GM19455 (cell line): ENCODE measurements at regions not wholly inside any gene's neighbourhood (a gene's known extent, or its start where the extent isn't known, plus 50 kb on each side); places are given as distances from the start of the nearest gene placed in this dataset.
"Not testable (repeated sequence)": the region's sequence is repeated elsewhere in the genome, so short reads cannot be mapped to it uniquely, and the experiment has no call there.

Experiments used
- ATAC-seq: cut with Tn5 transposase; IDR thresholded peaks from one replicate; pipeline ENCODE4 v1.9.1; 2021; ENCODE audit not compliant: unreplicated experiment

DNA sequence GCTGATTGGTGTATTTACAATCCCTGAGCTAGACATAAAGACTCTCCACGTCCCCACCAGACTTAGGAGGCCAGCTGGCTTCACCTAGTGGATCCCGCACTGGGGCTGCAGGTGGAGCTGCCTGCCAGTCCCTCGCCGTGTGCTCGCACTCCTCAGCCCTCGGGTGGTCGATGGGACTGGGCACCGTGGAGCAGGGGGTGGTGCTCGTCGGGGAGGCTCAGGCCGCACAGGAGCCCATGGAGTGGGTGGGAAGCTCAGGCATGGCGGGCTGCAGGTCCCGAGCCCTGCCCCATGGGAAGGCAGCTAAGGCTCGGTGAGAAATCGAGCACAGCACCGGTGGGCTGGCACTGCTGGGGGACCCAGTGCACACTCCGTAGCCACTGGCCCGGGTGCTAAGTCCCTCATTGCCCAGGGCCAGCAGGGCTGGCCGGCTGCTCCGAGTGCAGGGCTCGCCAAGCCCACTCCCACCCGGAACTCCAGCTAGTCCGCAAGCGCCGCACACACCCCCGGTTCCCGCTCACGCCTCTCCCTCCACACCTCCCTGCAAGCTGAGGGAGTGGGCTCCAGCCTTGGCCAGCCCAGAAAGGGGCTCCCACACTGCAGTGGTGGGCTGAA lies 1441.2 kb upstream of the ACVR2A start:
- ATAC-seq, result not testable (repeated sequence)

DNA sequence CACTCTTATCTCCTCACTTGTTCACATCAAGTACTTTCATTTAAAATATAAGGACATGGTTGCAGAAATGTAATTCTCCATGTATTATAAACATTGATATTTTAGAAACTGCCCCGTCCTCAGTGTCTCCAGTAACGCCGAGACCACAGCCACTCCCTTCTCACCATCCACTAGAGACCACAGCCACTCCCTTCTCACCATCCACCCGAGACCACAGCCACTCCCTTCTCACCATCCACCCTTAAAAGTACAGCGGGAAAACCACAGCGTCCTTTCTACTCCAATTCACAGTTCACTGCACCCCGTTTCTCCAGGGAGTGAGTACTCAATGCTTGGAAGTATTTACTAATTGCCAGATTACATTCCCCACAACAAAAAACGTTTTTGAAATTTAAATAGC lies 1452.2 kb upstream of the ACVR2A start:
- no peak for ATAC-seq

DNA sequence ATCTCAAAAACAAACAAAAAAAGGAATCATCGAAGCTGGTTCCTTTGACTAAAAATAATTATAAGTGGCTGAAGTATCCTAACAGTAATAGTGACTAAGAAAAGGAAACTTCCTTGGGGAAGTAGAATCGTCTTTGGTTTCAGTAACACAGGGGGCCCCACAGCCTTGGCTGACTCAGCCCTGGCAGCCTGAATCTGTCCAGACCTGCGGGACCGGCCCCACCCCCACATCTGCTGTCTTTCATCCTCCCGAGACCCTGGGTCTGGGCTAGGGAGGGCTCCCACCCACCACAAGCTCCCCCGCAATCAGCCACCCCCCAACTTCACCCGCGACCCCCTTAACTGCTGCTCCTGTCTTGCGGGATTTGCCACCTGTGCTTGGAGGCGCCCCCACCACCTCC lies 1452.6 kb upstream of the ACVR2A start:
- no peak for ATAC-seq

DNA sequence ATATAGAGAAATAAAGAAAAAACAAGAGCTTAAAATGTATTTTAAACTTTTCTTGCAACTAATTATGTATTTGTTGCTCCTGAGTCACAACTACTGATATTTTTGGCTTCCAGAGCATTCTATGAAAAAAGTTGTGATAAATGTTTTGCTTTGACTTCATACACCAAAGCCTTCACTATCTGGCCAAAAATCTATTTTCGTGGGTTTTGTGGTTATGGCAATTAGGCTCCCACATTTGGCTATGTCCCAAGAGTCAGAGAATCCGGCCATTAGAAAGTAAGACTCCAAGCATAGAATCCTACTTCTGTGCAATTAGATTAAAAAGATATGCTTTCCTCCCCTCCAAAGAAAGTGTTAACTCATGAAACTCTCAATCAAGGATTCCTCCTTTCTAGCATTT lies 1456.1 kb upstream of the ACVR2A start:
- no peak for ATAC-seq

DNA sequence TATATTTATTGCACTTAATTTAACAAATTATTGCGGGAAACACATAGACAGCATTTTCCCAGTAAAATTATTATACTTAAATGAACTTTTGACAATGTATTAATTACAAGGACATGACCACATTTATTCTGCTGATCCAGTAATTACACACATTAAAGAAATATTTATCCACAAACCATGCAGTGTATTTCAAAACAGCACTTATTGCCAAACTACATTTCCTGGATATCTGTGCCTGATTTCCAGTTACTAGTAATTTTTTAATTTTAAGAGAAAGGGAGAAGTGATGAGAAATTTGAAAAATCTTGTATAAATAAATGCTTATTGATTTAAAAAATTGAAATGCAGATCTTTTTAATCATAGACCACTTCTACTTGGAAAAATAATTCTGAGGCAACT lies 1458.7 kb upstream of the ACVR2A start:
- ATAC-seq, result no peak

DNA sequence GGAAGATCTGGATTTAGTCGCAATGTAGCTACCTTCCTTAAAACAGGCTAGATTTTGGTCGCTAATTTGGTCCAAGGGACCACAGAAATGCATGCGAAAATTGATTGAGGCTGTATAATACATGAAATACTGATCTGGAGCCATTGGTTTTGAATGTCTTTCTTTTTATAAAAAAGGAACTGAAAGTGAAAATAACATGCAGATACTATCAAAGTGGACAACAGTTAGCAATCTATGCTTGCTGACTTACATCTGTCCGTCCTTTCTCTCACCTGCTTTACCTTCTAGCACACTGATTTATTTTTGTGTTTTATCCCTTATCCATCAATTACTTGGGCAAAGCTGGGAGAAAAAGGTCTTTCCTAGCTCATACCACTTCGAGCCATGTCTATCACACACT lies 1459.8 kb upstream of the ACVR2A start:
- ATAC-seq, result no peak

DNA sequence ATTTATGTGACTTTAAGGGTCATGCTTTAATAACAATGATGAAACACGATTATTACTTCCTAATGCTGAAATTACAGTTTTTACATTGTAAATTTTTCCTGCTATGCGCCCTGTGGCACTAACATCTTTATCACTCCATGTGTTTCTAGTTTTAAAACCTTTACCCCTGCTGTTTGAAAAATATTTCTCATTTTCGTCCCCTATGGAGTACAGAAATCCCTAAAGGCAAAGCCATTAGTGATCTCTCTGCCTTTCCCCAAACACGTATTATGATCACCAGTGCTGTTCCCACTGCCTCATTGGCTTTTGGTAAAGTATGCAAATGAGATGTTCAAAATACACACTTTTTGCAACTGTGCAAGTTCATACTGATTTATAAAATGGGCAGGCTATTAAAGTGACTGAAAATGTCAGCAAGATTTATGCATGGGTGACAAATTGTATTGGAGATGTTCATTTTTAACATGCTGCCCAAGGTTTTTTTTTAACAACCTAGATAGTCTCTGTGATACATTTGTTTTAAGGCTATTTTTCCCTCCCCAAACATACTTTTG lies 1468.2 kb upstream of the ACVR2A start:
- no peak for ATAC-seq

DNA sequence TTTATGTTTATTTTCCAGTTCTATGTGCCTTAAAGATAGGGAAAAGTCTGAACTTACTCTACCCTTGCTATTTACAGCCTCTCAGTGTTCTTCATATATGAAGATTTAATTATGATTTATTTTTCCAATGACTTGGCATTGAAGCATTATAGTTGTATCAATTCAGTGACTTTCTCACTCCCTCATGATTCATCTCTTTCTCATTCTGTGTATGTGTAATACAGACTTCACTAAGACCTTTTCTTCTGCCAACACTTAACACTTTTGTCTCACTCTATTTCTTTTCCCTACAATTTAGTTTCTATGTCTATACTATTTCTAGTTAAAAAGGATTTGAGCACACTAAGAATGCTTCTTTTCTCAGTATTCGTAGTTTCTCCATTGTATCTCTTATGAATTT lies 1470.3 kb upstream of the ACVR2A start:
- ATAC-seq, result no peak

DNA sequence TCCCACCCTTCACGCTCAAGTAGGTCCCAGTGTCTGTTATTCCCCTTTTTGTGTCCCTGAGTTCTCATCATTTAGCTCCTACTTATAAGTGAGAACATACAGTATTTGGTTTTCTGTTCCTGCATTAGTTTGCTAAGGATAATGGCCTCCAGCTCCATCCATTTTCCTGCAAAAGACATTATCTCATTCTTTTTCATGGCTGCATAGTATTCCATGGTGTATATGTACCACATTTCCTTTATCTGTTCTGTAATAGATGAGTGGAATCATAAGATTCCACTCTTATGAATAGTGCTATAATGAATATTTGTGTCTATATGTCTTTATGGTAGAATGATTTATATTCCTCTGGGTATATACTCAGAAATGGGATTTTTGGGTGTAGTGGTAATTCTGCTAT lies 1473.5 kb upstream of the ACVR2A start:
- not testable (repeated sequence) for ATAC-seq

DNA sequence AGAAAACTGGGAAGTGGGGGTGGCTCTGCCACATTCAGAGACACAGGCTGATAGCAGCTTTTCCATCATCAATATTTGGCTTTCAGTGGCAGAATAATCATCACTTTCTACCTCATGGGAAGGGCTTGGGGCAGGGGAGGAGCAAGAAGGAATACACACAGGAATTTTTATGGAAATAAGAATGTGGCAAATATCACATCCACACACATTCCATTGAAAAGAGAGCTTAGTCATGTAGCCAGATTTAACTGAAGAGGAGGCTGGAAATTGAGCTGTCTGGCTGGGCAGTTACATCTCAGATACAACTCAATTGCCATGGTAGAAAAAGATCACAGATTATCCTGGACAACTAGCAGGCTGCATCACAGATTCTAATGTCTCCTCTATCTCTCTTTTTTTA lies 1474.0 kb upstream of the ACVR2A start:
- ATAC-seq, result no peak

DNA sequence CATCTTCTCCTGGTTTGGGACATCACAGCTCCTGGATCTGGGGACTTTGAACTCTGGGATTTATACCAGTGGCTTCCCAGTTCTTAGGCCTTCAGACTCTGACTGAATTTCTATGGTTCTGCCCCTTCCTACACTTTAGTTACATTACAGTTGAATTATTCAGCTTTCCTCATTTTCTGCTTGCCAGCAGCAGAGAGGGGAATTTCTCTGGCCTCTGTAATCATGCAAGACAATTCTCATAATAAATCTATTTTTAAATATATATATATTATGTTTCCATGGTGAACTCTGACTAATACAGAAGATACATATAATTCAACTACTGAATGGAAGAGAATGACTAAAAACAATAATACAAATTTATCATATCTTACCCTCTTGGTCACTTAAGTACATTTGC lies 1478.6 kb upstream of the ACVR2A start:
- ATAC-seq, result no peak

DNA sequence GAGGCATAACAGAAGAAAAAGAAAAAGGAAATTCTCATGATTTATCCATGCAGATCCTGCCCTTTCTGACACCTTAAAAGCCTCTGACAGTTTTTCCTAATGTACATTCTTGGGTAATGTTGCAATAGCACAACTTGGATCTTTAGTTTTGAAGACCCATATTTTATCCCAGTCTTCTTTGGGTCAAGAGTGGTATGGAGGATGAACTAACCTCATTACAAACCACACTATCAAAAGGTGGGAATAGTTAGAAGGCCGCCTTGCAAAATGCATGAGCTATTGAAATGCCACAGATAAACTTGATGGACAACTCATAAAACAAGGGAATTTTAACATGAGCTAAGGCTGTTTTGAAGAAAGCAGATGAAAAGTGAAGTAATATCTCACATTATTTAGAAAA lies 1479.8 kb upstream of the ACVR2A start:
- no peak for ATAC-seq

DNA sequence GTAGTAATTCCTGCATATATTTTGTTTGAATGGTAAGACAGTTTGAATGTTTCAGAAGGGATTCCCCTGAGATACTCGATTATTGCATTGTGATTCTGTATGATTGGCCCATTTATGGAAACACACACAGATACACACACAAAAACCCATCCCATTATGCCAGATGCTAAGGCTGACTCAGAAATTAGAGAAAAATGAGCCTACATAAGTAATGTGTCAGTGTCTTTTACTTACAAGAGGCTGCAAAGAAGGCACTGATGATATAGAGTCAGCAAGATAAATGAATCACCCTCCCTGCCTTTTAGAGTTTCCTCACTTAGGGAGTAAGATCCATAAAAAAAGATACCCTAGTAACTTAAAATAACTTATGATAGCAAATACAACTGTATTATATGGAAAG lies 1481.1 kb upstream of the ACVR2A start:
- ATAC-seq, result no peak

DNA sequence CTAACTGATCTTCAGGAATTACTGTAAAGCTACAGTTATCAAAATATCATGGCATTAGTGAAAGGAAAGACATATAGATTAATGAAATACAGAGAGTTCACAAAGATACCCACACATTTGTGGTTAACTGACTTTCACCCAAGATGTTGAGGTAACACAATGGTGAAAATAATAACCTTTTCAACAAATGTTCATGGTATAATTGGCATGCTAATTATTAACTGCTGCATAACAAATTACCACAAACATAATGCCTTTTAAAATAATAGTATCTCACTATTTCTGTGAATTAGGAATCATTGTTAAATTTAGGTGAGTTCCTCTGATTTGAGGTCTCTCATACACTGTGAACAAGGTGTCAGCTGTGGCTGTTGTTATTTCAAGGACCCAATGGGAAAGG lies 1493.1 kb upstream of the ACVR2A start:
- no peak for ATAC-seq

DNA sequence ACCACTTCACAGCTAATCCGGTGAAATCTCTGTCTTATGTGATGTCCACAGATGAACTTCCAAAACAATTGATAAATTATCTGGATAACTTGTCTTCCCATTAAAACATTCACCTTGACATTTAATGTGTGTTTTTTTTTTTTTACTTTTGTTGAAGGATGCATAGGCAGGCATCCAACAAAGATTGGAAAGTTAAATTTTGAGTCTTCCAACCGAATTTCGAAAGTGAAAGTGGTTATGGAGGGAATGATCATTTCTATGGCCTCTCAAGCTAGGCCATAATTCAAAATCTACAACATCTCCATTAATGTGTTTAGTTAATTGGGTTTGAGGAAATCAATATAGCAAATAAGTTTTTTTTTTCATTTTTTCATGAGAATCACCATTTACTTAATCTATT lies 1495.5 kb upstream of the ACVR2A start:
- ATAC-seq, result no peak

DNA sequence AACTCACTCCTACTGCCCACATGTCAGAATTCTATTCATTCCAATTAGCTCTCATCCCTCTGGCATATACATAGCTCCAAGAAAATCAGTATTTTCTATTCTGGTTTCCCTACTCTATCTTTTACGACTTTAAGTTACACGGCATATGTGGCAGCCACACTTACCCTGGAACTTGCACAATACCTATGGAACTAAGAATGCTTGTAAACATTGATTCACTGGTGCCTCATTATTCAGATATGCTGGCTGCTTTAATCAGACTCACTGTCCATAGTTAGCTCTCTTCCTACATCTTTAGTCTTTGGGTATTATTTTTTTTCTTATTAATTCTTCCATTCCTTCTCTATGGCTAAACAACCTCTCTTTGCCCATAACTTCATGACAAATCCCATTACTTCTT lies 1519.9 kb upstream of the ACVR2A start:
- no peak for ATAC-seq

DNA sequence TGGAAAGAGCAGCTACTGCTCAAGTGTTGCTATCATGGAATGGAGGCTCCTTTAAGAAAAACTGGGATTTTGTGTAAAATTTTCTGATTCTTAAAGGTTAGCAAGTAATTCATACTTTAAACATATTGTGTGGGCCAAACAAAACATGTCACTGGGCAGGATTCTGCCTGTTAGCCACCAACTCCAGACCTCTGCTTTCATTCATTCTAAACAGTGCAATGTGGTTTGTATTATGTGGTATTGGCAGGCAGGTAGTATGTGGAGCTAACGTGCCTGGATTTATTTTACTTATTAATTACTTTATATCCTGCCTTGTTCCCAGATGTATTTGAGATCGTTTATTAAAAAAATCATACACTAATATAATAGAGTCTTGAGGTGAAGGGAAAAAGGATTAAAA lies 1521.3 kb upstream of the ACVR2A start:
- ATAC-seq, result no peak

DNA sequence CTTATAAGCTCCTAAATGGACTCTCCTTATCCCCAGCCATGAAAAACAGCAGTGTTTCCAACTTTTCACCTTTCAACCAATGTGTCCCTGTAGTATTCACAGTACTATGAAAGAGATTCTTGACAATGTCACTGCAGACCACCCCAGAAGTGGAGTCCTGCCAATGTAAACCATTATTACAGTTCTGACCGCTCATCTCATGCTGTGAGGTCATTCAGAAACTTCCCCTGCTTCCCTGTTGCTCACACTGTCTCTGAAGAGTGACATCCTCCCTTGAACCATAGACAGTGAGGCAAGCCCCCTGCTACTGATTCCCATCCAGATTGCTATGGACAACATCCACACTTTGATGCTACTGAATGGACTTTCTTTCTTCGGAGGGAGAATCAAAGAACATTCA lies 1523.7 kb upstream of the ACVR2A start:
- no peak for ATAC-seq

DNA sequence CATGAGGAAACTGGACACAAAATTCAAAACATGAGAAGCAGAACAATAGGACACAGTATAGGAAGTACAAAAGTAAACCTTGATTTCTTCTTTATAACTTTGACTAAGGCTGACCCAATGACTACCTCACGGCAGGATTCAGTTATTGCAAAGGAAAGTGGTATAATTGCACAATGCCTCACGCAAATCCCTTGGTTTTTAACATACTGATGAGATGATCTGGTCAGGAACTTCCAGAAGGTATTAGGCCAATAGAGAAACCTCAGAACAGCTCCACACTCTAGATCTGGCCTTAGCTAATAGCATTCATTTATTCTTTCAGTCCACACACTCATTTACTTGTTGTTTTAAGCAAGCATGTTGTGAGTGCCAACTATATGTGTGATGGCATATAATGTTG lies 1526.9 kb upstream of the ACVR2A start:
- no peak for ATAC-seq

DNA sequence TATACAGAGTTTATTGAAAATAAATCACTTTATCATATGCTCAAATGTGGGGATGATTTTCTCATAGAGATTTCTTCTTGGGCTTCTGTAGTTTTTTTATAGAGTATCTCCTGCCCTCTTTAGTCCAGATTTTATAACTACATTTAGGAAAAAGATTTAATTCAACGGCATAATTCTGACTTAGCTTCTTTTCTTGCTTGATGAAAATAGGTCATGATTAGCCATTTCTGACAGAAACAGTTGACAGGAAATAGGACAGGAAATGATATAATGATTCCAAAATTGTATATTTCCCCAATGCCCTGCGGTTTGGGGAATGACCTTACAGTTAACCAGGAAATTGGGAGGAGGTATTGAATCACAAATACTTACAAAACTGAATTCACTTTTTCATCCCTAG lies 1531.9 kb upstream of the ACVR2A start:
- no peak for ATAC-seq

DNA sequence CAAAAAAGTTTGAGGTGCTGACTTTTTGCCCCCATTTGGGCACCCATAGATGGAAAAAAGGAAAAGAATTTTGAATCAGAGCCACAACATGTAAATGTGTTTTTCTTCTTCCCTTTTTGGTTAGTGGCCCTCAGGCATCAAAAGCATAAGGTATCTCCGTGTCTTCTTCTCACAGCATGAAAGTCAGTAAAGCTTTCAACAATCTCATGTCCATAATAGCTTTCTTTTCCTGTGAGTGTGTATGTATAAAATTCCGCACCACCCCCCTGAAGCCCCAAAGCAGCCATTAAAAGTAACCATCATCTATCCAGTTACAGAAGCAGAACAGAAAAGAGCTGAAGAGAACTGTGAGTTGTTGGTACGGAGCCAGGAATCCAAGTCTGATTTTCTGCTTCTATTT lies 1539.7 kb upstream of the ACVR2A start:
- no peak for ATAC-seq

DNA sequence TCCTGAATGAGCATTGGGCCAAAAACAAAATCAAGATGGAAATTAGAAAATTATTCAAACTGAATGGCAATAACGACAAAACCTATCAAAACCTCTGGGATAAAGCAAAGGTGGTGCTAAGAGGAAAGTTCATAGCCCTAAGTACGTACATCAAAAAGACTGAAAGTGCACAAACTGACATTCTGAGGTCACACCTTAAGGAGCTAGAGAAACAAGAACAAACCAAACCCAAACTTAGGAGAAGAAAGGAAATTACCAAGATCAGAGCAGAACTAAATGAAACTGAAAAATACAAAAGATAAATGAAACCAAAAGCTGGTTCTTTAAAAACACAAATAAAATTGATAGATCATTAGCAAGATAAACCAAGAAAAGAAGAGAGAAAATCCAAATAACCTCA lies 1543.5 kb upstream of the ACVR2A start:
- ATAC-seq, result no peak

DNA sequence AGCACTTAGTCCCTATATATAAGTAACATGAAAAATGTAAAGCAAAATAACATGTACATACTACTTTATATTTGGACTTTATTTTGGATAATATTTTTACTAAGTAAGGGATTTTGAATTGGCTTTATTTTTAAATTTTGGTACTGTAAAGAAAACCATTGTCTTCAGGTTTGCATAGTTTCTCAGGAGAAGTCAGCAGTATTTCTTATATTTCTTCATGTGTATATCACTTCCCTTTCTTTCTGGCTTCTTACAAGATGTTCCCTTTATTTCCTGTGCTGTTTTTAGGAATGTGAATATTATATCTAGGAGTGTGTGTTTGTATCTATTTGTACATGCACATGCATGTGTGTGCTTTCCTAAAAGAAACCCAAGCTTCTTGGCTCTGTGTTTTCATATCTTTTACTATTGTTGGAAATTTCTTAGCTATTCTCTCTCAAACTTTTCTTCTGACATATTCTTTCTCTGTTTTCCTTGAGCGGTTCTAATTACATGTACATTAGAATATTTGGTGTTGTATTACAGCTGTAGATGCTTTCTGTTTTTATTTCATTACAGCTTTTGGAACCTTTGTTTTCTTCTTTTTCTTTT lies 1549.7 kb upstream of the ACVR2A start:
- no peak for ATAC-seq
